ENCODE measurements at regions not wholly inside any gene's neighbourhood (a gene's known extent, or its start where the extent isn't known, plus 50 kb on each side); places are given as distances from the start of the nearest gene placed in this dataset.
"Not testable (repeated sequence)": the region's sequence is repeated elsewhere in the genome, so short reads cannot be mapped to it uniquely, and the experiment has no call there.

- no peak for DNase-seq (ENCODE audit: low spot score)
Measured at GRCh38 chr2:59790186-59791003, 763.1 kb downstream of the BCL11A start.

- DNase-seq (ENCODE audit: low spot score) = peak; percentile 7
Measured at GRCh38 chr2:59789523-59789922, 763.9 kb downstream of the BCL11A start.

GRCh38 chr2:59787095-59787494, 766.4 kb downstream of the BCL11A start:
- DNase-seq (ENCODE audit: low spot score) = no peak

- no peak for DNase-seq (ENCODE audit: low spot score)
Measured at GRCh38 chr2:59786684-59787083, 766.8 kb downstream of the BCL11A start.

GRCh38 chr2:59779571-59779970, 773.9 kb downstream of the BCL11A start:
- no peak for DNase-seq (ENCODE audit: low spot score)

- no peak for DNase-seq (ENCODE audit: low spot score)
Measured at GRCh38 chr2:59777120-59777519, 776.3 kb downstream of the BCL11A start.

- no peak for DNase-seq (ENCODE audit: low spot score)
Measured at GRCh38 chr2:59776726-59777008, 776.8 kb downstream of the BCL11A start.

- DNase-seq (ENCODE audit: low spot score) = no peak
Measured at GRCh38 chr2:59774821-59775433, 778.5 kb downstream of the BCL11A start.

GRCh38 chr2:59770651-59771050, 782.8 kb downstream of the BCL11A start:
- no peak for DNase-seq (ENCODE audit: low spot score)

- DNase-seq (ENCODE audit: low spot score) = no peak
Measured at GRCh38 chr2:59761966-59762365, 791.5 kb downstream of the BCL11A start.

- no peak for DNase-seq (ENCODE audit: low spot score)
Measured at GRCh38 chr2:59756150-59756549, 797.3 kb downstream of the BCL11A start.

GRCh38 chr2:59754011-59754735, 799.3 kb downstream of the BCL11A start:
- no peak for DNase-seq (ENCODE audit: low spot score)

GRCh38 chr2:59752512-59752911, 800.9 kb downstream of the BCL11A start:
- no peak for DNase-seq (ENCODE audit: low spot score)

GRCh38 chr2:59752071-59752470, 801.4 kb downstream of the BCL11A start:
- no peak for DNase-seq (ENCODE audit: low spot score)

- DNase-seq (ENCODE audit: low spot score) = not testable (repeated sequence)
Measured at GRCh38 chr2:59751214-59751613, 802.2 kb downstream of the BCL11A start.

- DNase-seq (ENCODE audit: low spot score) = no peak
Measured at GRCh38 chr2:59746291-59746690, 807.2 kb downstream of the BCL11A start.

GRCh38 chr2:59745085-59745484, 808.4 kb downstream of the BCL11A start:
- DNase-seq (ENCODE audit: low spot score) = no peak

- DNase-seq (ENCODE audit: low spot score) = no peak
Measured at GRCh38 chr2:59744436-59744835, 809.0 kb downstream of the BCL11A start.

GRCh38 chr2:59741840-59742239, 811.6 kb downstream of the BCL11A start:
- no peak for DNase-seq (ENCODE audit: low spot score)

- DNase-seq (ENCODE audit: low spot score) = no peak
Measured at GRCh38 chr2:59739166-59739565, 814.3 kb downstream of the BCL11A start.

GRCh38 chr2:59737299-59737698, 816.2 kb downstream of the BCL11A start:
- no peak for DNase-seq (ENCODE audit: low spot score)

GRCh38 chr2:59734743-59735142, 818.7 kb downstream of the BCL11A start:
- DNase-seq (ENCODE audit: low spot score) = no peak

GRCh38 chr2:59733970-59734369, 819.5 kb downstream of the BCL11A start:
- DNase-seq (ENCODE audit: low spot score) = no peak

All from RKO (cell line).